ENCODE measurements at regions not wholly inside any gene's neighbourhood (a gene's known extent, or its start where the extent isn't known, plus 50 kb on each side); places are given as distances from the start of the nearest gene placed in this dataset.

- in situ Hi-C loops (cut with MboI; ENCODE audit: low pct_unique_long_range_greater_than_20kb, low sequenced_read_pairs) = no loop called here
- DNase-seq = no peak
Observed at GRCh38 chr6:23343610-23344306, 774.4 kb downstream of the HDGFL1 start.

GRCh38 chr6:23348185-23348584 is 777.8 kb upstream of the NRSN1 start:
- in situ Hi-C loops (cut with MboI; ENCODE audit: low pct_unique_long_range_greater_than_20kb, low sequenced_read_pairs) = no loop called here
- DNase-seq = no peak

DNA sequence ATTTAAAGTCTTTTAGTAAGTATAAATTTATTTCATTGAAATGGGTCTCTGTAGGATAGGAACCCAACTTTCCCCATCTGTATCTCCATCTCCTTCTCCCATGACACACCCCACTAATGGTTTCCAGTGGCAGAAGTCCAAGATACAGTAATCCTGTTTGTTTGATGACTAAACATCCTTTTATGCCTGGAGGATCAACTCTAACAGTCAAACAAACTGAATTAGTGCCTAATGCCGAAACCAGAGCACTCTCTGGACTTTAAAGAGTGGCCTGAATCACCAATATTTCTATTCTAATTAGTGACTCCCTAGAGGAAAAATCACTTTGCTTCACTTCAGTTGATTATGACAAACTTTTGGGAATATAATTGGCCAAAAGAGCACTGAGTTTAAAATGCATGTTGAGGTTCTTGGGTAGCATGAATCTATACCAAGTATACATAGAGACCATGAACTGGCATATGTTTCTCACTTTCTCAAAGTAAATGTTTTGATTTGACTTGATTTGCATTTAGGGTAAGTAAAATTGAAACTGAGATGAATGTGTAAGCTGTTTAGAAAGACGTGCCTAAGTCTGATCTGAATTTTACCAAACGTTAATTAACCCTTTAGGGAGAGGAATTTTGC is 776.4 kb upstream of the NRSN1 start:
- in situ Hi-C loops (cut with MboI; ENCODE audit: low pct_unique_long_range_greater_than_20kb, low sequenced_read_pairs) = no loop called here
- DNase-seq = no peak

DNA sequence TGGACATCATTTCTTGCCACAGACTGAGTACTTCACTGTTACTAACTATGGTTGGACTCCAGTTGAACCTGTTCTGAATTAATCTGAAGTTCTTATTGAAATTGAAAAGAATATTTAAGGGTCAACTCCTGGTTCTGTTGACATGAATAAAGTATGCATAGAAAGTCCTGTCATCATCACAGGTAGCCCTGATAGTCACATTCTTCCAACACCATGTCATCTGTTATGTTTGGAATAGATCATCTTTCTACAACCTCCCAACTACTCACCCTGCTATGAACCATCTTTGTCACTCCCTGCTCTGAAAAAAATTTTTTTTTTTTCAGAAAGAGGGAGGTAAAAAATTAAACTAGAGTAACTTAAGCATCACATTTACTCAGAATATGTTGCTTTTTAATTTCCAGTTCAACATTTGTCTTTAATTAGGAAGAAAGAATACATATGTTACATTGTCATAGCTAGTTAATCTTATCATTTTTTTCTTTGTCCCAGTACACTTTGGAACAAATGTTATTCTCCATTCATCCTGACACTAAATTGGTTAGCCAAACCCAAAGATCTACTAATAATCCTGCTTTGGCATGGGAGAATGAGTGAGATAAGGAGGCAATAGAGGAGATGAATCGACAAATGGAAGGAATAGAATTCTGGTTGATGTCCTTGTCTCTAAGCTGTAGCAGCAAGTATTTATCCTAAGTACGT is 775.1 kb upstream of the NRSN1 start:
- no peak for DNase-seq
- in situ Hi-C loops (cut with MboI; ENCODE audit: low pct_unique_long_range_greater_than_20kb, low sequenced_read_pairs) = no loop called here

DNA sequence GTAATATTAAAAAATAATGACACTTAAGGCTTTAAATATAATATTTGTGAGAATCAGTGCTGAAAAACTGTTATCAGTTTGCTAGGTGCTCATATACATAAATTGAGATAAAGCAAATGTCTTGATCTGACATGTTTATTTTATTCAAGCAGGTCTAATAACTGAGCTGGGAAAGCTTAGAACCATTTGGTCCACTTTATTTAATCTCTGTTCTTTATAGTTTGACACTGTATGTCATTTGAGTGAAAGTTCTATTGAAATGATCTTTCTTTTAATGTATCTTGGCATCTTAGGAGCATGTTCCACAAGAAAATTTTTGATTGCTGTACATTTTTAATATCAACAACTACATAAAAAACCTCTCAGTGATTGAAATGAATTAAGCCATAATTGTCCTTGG is 772.0 kb upstream of the NRSN1 start:
- no peak for DNase-seq
- in situ Hi-C loops (cut with MboI; ENCODE audit: low pct_unique_long_range_greater_than_20kb, low sequenced_read_pairs) = no loop called here

GRCh38 chr6:23357185-23357766 is 768.7 kb upstream of the NRSN1 start:
- in situ Hi-C loops (cut with MboI; ENCODE audit: low pct_unique_long_range_greater_than_20kb, low sequenced_read_pairs) = no loop called here
- DNase-seq = no peak

GRCh38 chr6:23365732-23366131 is 760.3 kb upstream of the NRSN1 start:
- in situ Hi-C loops (cut with MboI; ENCODE audit: low pct_unique_long_range_greater_than_20kb, low sequenced_read_pairs) = no loop called here
- no peak for DNase-seq

GRCh38 chr6:23367311-23367710 is 758.7 kb upstream of the NRSN1 start:
- no peak for DNase-seq
- in situ Hi-C loops (cut with MboI; ENCODE audit: low pct_unique_long_range_greater_than_20kb, low sequenced_read_pairs) = no loop called here

GRCh38 chr6:23368557-23368956 is 757.5 kb upstream of the NRSN1 start:
- in situ Hi-C loops (cut with MboI; ENCODE audit: low pct_unique_long_range_greater_than_20kb, low sequenced_read_pairs) = no loop called here
- DNase-seq = no peak

GRCh38 chr6:23370051-23370450 is 756.0 kb upstream of the NRSN1 start:
- in situ Hi-C loops (cut with MboI; ENCODE audit: low pct_unique_long_range_greater_than_20kb, low sequenced_read_pairs) = no loop called here
- DNase-seq = no peak

DNA sequence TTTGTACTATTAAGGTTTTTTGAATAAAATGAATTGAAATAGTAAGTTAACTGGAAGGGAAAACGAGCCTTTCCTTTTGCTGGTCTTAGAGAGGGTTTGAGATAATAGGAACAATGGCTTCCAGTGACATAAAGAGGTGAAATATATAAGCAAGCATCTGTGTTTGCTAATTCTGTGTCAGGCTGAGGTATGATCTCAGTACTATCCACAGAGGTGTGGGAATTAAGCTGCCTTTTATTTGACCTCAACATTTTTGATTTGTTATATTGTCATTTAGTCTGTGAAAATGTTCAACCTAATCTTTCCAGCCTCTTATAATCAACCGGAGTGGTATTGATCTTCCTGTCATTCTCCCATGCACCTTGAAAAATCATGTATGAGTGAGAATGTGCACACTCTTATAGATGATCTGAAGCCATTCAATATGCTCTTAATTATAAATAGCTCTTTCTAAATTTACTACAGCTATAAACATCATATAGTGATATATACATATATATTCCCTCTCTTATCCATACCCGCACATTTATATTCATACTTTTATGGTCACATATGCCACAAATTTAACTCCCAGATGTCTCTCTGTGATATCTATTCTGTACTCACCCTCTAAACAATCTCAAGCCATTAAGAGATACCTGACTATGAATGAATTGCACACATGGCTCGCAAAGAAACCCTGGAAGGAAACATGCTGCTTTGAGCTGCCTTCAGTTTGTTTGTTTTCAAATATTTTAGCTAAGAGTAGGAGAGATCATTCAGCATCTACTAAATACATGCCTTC is 754.7 kb upstream of the NRSN1 start:
- DNase-seq = no peak
- in situ Hi-C loops (cut with MboI; ENCODE audit: low pct_unique_long_range_greater_than_20kb, low sequenced_read_pairs) = no loop called here

DNA sequence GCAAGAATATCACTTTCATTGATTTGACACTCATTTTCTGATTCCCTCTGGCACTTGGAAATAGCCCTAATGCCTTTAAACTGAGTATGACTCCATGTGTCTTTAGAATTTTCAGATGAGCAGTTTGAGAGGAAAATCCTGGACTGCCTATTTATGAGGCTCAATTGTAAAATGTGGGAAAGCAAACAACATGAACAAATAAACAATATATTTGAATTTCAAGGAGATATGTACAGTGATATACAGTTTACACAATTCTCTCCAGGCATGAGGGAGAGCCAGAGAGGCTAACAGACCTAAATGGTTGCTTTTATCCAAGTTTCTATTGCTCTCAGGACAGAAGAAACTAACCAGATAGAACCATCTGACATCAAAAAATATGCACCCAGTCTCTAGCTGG is 748.2 kb upstream of the NRSN1 start:
- DNase-seq = no peak
- in situ Hi-C loops (cut with MboI; ENCODE audit: low pct_unique_long_range_greater_than_20kb, low sequenced_read_pairs) = no loop called here

DNA sequence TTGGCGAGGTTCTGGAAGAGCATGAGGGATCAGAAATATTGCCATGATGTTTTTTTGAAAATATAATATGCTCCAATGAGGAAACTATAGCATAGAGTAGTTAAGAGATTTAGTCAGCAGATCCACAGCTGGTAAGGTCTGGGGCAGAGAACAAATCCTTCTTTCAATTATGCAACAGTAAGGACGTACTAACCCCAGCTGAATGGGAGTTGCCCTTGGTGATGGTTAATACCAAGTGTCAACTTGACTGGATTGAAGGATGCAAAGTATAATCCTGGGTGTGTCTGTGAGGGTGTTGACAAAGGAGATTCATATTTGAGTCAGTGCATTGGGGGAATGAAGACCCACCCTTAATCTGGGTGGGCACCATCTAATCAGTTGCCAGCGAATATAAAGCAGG is 745.5 kb upstream of the NRSN1 start:
- DNase-seq = no peak
- in situ Hi-C loops (cut with MboI; ENCODE audit: low pct_unique_long_range_greater_than_20kb, low sequenced_read_pairs) = no loop called here

GRCh38 chr6:23388086-23388783 is 737.8 kb upstream of the NRSN1 start:
- no peak for DNase-seq
- in situ Hi-C loops (cut with MboI; ENCODE audit: low pct_unique_long_range_greater_than_20kb, low sequenced_read_pairs) = no loop called here

GRCh38 chr6:23389386-23389785 is 736.6 kb upstream of the NRSN1 start:
- no peak for DNase-seq
- in situ Hi-C loops (cut with MboI; ENCODE audit: low pct_unique_long_range_greater_than_20kb, low sequenced_read_pairs) = no loop called here

DNA sequence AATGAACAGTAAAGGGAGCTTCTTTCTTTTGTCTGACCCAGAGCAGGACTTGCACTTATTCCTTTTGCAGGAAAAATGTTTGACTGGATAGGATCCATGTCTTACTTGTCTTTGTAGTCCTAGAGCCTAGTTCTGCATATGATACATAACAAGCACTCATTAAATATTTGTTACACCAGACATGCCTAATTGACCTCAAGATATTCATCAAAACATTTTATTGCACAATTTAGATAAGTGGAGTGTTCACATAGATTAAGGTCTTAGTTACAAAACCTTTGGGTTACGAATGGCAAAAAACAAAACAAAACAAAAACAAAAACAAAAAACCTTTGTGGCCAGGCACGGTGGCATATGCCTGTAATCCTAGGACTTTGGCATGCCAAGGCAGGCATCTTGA is 735.8 kb upstream of the NRSN1 start:
- in situ Hi-C loops (cut with MboI; ENCODE audit: low pct_unique_long_range_greater_than_20kb, low sequenced_read_pairs) = no loop called here
- no peak for DNase-seq

DNA sequence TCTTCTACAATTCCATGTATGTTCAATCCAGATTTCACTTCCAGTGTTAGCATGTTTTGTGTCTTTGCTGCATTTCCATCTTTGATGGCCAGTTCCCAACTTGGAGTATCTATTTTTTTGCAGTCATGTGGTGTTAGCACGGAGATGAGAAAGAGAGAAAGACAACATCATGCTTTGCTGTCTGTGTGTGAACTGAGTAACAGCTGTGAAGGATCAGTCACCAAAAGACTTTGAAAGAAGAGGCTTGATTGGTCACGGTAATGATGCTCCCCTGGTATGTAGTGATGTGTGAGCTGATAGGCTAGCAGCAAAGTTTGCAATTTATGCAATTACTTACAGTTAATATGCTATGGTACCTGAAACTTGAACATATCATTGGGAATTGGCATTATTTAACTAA is 731.3 kb upstream of the NRSN1 start:
- no peak for DNase-seq
- in situ Hi-C loops (cut with MboI; ENCODE audit: low pct_unique_long_range_greater_than_20kb, low sequenced_read_pairs) = no loop called here

- in situ Hi-C loops (cut with MboI; ENCODE audit: low pct_unique_long_range_greater_than_20kb, low sequenced_read_pairs) = no loop called here
Observed at GRCh38 chr6:23395381-23395780, 730.6 kb upstream of the NRSN1 start.

DNA sequence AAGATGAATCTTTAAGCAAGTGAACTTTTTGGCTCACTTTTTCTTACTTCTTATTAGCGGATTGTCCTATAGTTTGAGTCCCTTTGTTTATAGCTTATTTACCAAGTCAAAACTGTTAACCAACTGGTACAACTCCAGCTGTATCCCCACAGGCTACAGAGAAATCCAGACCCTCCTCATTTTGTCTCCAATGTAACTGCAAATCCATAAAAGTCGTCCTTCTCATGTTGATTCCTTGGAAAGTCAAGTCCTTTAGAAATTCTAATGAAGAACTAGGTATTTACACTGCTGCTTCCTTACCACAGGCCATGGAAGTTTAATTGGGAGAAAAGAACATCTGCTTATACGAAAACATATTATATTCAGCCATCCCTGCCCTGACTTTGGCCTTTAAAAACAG is 729.1 kb upstream of the NRSN1 start:
- no peak for DNase-seq
- in situ Hi-C loops (cut with MboI; ENCODE audit: low pct_unique_long_range_greater_than_20kb, low sequenced_read_pairs) = no loop called here

More at GRCh38 chr6:23395381-23395780, 730.6 kb upstream of the NRSN1 start:
- DNase-seq = no peak
